ENCODE measurements at regions not wholly inside any gene's neighbourhood (a gene's known extent, or its start where the extent isn't known, plus 50 kb on each side); places are given as distances from the start of the nearest gene placed in this dataset.

DNA sequence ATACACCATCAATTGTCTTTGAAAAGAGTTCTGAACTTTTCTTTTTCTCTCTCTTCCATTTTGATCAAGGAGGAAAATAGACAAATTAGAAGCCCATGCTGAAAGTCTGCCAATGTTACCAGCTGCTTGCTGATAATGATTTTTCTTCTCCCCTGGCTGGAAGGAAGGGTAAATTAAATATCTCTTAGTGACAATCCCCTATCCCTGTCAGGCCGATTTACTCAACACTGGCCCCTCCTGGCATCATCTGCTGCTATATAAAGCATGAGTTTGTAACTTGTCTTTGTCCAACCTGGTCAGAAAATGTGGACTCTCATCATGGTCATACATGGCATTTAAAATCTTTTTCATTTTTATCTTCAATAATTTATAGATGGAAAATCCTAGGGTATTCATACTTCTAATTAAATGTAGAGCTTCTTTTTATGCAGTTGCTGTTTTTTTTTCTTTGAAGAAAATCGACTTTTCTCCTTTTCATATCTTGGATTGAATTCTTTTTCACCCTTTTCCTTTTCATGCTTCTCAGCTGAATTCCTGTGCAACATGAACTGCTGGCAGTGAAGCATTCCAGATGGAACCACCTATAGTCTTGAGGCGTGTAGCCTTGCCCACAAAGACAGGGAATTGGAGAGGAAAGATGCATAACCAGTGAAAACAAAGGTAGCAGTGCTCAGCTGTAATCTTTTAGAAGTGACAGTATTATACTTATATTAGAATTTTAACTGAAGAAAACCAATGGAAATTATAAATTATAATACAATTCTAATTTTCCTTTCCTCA is 214.7 kb upstream of the PTGFR start:
- no peaks in the 10 kb centered on the region for H3K79me2 ChIP-seq (ENCODE audit: insufficient read depth, low read length)
- no peaks in the 10 kb centered on the region for H3K9me3 ChIP-seq (ENCODE audit: low read depth, low read length)
- H3K4me1 ChIP-seq (ENCODE audit: insufficient read depth, low read length) = peaks cover 65% of the 10 kb centered on the region
- H2AFZ ChIP-seq (ENCODE audit: low read length) = no peak overlapping the region
- H3K27ac ChIP-seq (ENCODE audit: low read depth, low read length) = peak overlapping the region; percentile 61
- H3K27me3 ChIP-seq (ENCODE audit: insufficient read depth, low read length) = no peaks in the 10 kb centered on the region
- H3K4me3 ChIP-seq (ENCODE audit: insufficient read depth, low read length) = no peak overlapping the region
- no peaks in the 10 kb centered on the region for H4K20me1 ChIP-seq (ENCODE audit: insufficient read depth, low read length)
- H3K4me2 ChIP-seq (ENCODE audit: insufficient read depth, low read length) = no peak overlapping the region
- DNase-seq (ENCODE audit: insufficient read length, low spot score, missing footprints) = no peak
- H3K36me3 ChIP-seq (ENCODE audit: insufficient read depth, low read length) = no peaks in the 10 kb centered on the region
- TF ChIP-seq, protein P1, sequence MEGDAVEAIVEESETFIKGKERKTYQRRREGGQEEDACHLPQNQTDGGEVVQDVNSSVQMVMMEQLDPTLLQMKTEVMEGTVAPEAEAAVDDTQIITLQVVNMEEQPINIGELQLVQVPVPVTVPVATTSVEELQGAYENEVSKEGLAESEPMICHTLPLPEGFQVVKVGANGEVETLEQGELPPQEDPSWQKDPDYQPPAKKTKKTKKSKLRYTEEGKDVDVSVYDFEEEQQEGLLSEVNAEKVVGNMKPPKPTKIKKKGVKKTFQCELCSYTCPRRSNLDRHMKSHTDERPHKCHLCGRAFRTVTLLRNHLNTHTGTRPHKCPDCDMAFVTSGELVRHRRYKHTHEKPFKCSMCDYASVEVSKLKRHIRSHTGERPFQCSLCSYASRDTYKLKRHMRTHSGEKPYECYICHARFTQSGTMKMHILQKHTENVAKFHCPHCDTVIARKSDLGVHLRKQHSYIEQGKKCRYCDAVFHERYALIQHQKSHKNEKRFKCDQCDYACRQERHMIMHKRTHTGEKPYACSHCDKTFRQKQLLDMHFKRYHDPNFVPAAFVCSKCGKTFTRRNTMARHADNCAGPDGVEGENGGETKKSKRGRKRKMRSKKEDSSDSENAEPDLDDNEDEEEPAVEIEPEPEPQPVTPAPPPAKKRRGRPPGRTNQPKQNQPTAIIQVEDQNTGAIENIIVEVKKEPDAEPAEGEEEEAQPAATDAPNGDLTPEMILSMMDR (IDR thresholded peaks at IDR 0.05; ENCODE audit: extremely low read depth, low read depth, low read length) = peak; percentile 9

DNA sequence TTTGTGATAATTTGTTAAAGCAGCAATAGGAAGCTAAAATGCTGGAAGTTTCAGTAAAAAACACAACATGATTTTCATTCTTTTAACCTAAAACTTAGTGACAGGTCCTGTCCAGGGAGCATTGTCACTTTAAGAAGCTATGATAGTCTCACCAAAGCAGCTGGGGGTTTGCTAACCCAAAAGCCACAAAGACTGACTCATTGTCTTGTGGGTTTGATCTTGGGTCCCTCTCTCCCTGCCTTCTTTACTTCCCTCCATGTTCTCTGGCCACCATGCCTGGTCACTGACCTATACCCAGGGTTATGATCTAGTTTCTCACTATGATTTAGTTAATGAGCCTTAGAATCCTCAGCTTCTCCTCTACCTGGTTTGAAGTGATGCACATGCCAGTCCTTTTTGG is 213.5 kb upstream of the PTGFR start:
- Histone ChIP-seq H3K79me2 (ENCODE audit: insufficient read depth, low read length) (no peaks in the 10 kb centered on the region), H3K4me2 (ENCODE audit: insufficient read depth, low read length) (peak overlapping the region; percentile 6), H3K4me1 (ENCODE audit: insufficient read depth, low read length) (peaks cover 66% of the 10 kb centered on the region), H2AFZ (ENCODE audit: low read length) (peak overlapping the region; percentile 9), H3K4me3 (ENCODE audit: insufficient read depth, low read length) (no peak overlapping the region), H3K27ac (ENCODE audit: low read depth, low read length) (peak overlapping the region; percentile 76), H3K9me3 (ENCODE audit: low read depth, low read length) (no peaks in the 10 kb centered on the region), H4K20me1 (ENCODE audit: insufficient read depth, low read length) (no peaks in the 10 kb centered on the region), H3K27me3 (ENCODE audit: insufficient read depth, low read length) (no peaks in the 10 kb centered on the region), H3K36me3 (ENCODE audit: insufficient read depth, low read length) (no peaks in the 10 kb centered on the region)
- peak; percentile 21 for DNase-seq (ENCODE audit: insufficient read length, low spot score, missing footprints)
- TF ChIP-seq, protein P1 (IDR thresholded peaks at IDR 0.05; ENCODE audit: extremely low read depth, low read depth, low read length) = no peak

DNA sequence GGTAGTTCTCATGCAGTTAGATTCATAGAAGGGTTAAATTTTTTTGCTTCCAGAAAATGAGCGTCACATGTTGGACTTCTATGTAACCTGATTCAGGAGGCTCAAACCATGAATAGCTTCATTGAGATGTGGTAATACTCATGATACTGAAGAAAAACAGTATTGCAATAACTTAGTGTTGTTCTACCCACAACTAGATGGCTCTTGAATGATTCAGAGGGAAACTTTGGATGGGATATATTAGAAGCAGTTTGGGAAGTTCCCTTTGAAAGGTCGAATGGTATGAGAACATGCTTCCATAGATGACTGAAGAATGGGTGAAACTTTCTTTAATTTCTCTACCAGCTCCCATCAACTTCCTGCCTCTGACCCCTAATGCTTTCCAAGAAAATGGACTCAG is 211.7 kb upstream of the PTGFR start:
- Histone ChIP-seq H3K9me3 (ENCODE audit: low read depth, low read length) (no peaks in the 10 kb centered on the region), H3K4me3 (ENCODE audit: insufficient read depth, low read length) (no peak overlapping the region), H3K4me2 (ENCODE audit: insufficient read depth, low read length) (peak overlapping the region; percentile 19), H4K20me1 (ENCODE audit: insufficient read depth, low read length) (no peaks in the 10 kb centered on the region), H3K27ac (ENCODE audit: low read depth, low read length) (peak overlapping the region; percentile 72), H3K27me3 (ENCODE audit: insufficient read depth, low read length) (no peaks in the 10 kb centered on the region), H3K36me3 (ENCODE audit: insufficient read depth, low read length) (no peaks in the 10 kb centered on the region), H3K4me1 (ENCODE audit: insufficient read depth, low read length) (peaks cover 66% of the 10 kb centered on the region), H2AFZ (ENCODE audit: low read length) (no peak overlapping the region), H3K79me2 (ENCODE audit: insufficient read depth, low read length) (no peaks in the 10 kb centered on the region)
- DNase-seq (ENCODE audit: insufficient read length, low spot score, missing footprints) = peak; percentile 81
- TF ChIP-seq, protein P1 (IDR thresholded peaks at IDR 0.05; ENCODE audit: extremely low read depth, low read depth, low read length) = no peak

DNA sequence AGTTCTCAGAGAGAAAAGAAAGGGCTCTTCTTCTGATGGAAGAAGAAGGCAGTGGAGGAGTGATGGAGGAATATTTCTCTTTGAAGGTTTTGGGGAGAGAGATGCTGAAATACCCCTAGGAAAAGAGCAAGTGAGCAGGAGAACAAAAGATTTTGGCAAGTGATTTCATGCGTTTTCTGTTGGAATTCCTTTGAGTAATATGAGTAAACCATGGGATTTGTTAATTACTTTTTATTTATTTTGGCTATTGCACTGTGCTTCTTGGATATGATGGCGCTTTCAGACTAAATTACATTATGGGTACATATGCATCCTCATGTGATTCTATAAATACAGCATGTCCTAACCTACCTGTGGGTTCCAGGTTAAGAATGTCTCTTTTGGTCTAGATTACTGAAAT is 210.1 kb upstream of the PTGFR start:
- H3K79me2 ChIP-seq (ENCODE audit: insufficient read depth, low read length) = no peaks in the 10 kb centered on the region
- H3K4me3 ChIP-seq (ENCODE audit: insufficient read depth, low read length) = no peak overlapping the region
- H4K20me1 ChIP-seq (ENCODE audit: insufficient read depth, low read length) = no peaks in the 10 kb centered on the region
- TF ChIP-seq, protein P1 (IDR thresholded peaks at IDR 0.05; ENCODE audit: extremely low read depth, low read depth, low read length) = no peak
- peak overlapping the region; percentile 16 for H3K4me2 ChIP-seq (ENCODE audit: insufficient read depth, low read length)
- DNase-seq (ENCODE audit: insufficient read length, low spot score, missing footprints) = no peak
- no peak overlapping the region for H2AFZ ChIP-seq (ENCODE audit: low read length)
- peaks cover 51% of the 10 kb centered on the region for H3K4me1 ChIP-seq (ENCODE audit: insufficient read depth, low read length)
- no peaks in the 10 kb centered on the region for H3K27me3 ChIP-seq (ENCODE audit: insufficient read depth, low read length)
- peak overlapping the region; percentile 72 for H3K27ac ChIP-seq (ENCODE audit: low read depth, low read length)
- H3K9me3 ChIP-seq (ENCODE audit: low read depth, low read length) = no peaks in the 10 kb centered on the region
- no peaks in the 10 kb centered on the region for H3K36me3 ChIP-seq (ENCODE audit: insufficient read depth, low read length)

Data from osteoblast (primary cell).